ENCODE measurements at regions not wholly inside any gene's neighbourhood (a gene's known extent, or its start where the extent isn't known, plus 50 kb on each side); places are given as distances from the start of the nearest gene placed in this dataset.

DNA sequence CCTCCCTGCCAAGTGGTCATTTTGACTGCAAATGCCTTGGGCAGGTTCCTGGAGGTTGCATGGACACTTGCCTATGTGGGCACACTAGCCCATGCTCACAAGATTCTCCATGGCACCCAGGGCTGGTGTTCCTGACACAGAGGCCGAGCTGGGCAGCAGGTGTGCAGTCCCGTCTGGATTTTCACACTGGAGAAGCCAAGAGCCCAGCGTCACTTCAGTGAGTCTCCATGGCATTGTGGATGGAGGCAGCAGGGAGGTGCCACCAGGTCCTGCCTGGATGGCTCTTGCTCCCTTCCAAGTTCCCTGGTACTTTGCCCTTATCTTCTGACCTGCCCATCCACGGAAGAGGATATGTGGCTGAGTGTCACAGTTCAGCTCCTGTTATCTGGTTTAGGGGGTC, 63.7 kb upstream of the PLCL2 start:
- no peaks in the 10 kb centered on the region for H3K4me1 Mint-ChIP-seq (ENCODE audit: unreplicated experiment)

GRCh38 chr3:16824081-16824696, 60.6 kb upstream of the PLCL2 start:
- H3K36me3 Mint-ChIP-seq, result no peaks in the 10 kb centered on the region
- TF ChIP-seq CTCF (conservative IDR thresholded peaks at IDR 0.05), result no peak

More for the DNA sequence above, 63.7 kb upstream of the PLCL2 start:
- Mint-ChIP-seq H3K27ac (no peak overlapping the region), H3K27me3 (peaks cover 3% of the 10 kb centered on the region), H3K9me3 (no peaks in the 10 kb centered on the region), H3K36me3 (no peaks in the 10 kb centered on the region), H3K4me3 (no peak overlapping the region)
- DNase-seq (ENCODE audit: extremely low spot score, unreplicated experiment), result no peak
- TF ChIP-seq CTCF (conservative IDR thresholded peaks at IDR 0.05), result no peak

DNA sequence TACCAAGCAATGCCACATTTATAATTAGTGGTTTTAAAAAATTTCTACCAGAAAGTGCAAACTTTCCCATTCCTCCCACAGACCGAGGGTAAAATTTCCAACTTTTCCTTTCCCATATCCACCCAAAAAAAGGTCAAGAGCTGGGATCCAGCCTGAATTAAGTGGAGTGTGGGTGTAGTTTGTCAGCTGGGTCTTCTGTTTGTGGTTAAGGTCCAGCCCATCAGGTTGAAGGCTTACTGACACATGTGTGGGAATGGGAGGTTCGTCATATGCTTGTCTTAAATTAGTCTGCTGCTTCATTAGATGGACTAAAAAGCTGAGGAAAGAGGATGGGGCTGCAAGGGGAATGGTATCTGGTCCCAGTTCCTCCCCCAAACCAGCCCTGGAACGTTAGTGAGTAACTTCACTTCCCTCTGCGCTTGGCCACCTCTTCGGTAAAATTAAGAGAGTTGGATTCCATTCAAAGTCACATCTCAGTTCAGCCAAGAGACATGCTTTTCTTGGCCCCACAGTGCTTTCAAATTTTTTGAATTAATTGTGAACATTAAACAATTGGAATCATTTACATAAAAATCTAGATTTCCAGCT, 59.0 kb upstream of the PLCL2 start:
- Mint-ChIP-seq H3K9me3 (no peaks in the 10 kb centered on the region), H3K4me1 (ENCODE audit: unreplicated experiment) (no peaks in the 10 kb centered on the region), H3K27me3 (peaks cover 3% of the 10 kb centered on the region), H3K36me3 (no peaks in the 10 kb centered on the region), H3K27ac (no peak overlapping the region), H3K4me3 (no peak overlapping the region)
- TF ChIP-seq CTCF (conservative IDR thresholded peaks at IDR 0.05), result no peak
- DNase-seq (ENCODE audit: extremely low spot score, unreplicated experiment), result no peak

More at GRCh38 chr3:16824081-16824696, 60.6 kb upstream of the PLCL2 start:
- peaks cover 3% of the 10 kb centered on the region for H3K27me3 Mint-ChIP-seq
- H3K4me3 Mint-ChIP-seq, result no peak overlapping the region
- no peak for DNase-seq (ENCODE audit: extremely low spot score, unreplicated experiment)
- H3K27ac Mint-ChIP-seq, result no peak overlapping the region
- H3K9me3 Mint-ChIP-seq, result no peaks in the 10 kb centered on the region
- H3K4me1 Mint-ChIP-seq (ENCODE audit: unreplicated experiment), result no peaks in the 10 kb centered on the region

DNA sequence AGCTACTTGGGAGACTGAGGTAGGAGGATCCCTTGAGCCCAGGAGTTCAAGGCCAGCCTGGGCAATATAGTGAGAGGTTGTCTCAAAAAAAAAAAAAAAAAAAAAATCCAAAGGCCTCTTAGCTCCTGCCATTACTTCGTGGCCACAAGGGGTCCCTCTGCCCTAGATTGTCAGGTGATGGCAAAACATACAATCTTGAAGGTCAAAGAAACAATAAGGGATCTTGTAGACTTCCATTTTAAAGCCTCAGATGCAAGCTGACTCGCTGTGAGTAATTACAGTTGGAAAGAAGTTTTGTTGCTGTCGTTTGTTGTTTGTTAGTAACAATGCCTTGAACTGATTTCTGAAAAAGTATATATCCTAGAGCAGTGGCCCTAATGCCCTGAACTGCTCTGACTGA, 55.9 kb upstream of the PLCL2 start:
- no peaks in the 10 kb centered on the region for H3K27me3 Mint-ChIP-seq
- no peaks in the 10 kb centered on the region for H3K9me3 Mint-ChIP-seq
- TF ChIP-seq CTCF (conservative IDR thresholded peaks at IDR 0.05), result peak; percentile 50
- no peak overlapping the region for H3K4me3 Mint-ChIP-seq
- H3K36me3 Mint-ChIP-seq, result no peaks in the 10 kb centered on the region
- H3K4me1 Mint-ChIP-seq (ENCODE audit: unreplicated experiment), result no peaks in the 10 kb centered on the region
- H3K27ac Mint-ChIP-seq, result no peak overlapping the region
- DNase-seq (ENCODE audit: extremely low spot score, unreplicated experiment), result no peak

- H3K9me3 Mint-ChIP-seq, result no peaks in the 10 kb centered on the region
Observed at GRCh38 chr3:16831846-16832245, 52.9 kb upstream of the PLCL2 start.

More at GRCh38 chr3:16831846-16832245, 52.9 kb upstream of the PLCL2 start:
- Mint-ChIP-seq H3K27ac (no peak overlapping the region), H3K27me3 (no peaks in the 10 kb centered on the region), H3K36me3 (no peaks in the 10 kb centered on the region), H3K4me1 (ENCODE audit: unreplicated experiment) (no peaks in the 10 kb centered on the region), H3K4me3 (no peak overlapping the region)
- no peak for DNase-seq (ENCODE audit: extremely low spot score, unreplicated experiment)
- no peak for TF ChIP-seq CTCF (conservative IDR thresholded peaks at IDR 0.05)

Data from type B pancreatic cell (in vitro differentiated cells).